ENCODE measurements at regions not wholly inside any gene's neighbourhood (a gene's known extent, or its start where the extent isn't known, plus 50 kb on each side); places are given as distances from the start of the nearest gene placed in this dataset.
"Not testable (repeated sequence)": the region's sequence is repeated elsewhere in the genome, so short reads cannot be mapped to it uniquely, and the experiment has no call there.

DNA sequence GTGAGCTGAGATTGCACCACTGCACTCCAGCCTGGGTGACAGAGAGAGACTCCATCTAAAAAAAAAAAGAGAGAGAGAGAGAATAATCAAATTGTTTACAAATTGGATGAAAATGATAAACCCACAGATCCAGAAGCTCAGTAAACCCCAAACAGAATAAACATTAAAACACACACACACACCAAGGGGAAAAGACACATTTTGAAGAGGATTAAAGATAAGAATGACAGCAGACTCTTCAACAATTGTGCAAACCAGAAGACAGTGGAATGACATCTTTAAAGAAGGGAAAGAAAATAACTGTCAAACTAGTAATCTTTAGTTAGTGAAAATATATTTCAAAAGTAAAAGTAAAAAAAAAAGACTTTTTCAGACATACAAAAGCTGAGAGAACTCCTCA lies 64.4 kb upstream of the RPL38 start:
- no peak for TF ChIP-seq CTCF (IDR thresholded peaks at IDR 0.05; ENCODE audit: extremely low read depth, missing control alignments)

DNA sequence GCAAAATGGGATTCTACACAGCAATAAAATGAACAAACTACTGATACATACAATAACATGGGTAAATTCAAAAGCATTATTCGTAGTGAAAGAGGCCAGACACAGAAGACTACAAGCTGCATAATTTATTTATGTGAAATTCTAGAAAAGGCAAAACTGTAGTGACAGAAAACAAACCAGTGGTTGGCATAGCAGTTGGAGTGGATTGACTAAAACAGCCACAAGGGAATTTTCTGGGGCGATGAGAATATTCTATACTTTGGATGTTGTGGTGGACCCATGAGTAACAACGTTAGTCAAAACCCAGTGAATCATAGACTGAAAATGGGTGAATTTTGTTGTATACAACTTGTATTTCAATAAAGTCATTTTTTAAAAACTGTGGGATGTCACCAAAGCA lies 63.2 kb upstream of the RPL38 start:
- DNase-seq (ENCODE audit: low spot score): no peak
- no peak for TF ChIP-seq CTCF (IDR thresholded peaks at IDR 0.05; ENCODE audit: extremely low read depth, missing control alignments)

More for the DNA sequence above, 64.4 kb upstream of the RPL38 start:
- no peak for DNase-seq (ENCODE audit: low spot score)

GRCh38 chr17:74141612-74142011 lies 61.9 kb upstream of the RPL38 start:
- TF ChIP-seq CTCF (IDR thresholded peaks at IDR 0.05; ENCODE audit: extremely low read depth, missing control alignments): no peak
- no peak for DNase-seq (ENCODE audit: low spot score)

DNA sequence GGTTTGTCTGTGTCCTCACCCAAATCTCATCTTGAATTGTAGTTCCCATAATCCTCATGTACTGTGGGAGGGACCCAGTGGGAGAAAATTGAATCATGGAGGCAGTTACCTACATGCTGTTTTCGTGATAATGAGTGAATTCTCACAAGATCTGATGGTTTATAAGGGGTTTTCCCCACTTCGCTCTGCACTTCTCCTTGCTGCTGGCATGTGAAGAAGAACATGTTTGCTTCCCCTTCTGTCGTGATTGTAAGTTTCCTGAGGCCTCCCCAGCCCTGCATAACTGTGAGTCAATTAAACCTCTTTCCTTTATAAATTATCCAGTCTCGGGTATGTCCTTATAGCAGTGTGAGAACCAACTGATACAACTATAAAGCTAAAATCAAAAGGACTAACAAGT lies 60.2 kb upstream of the RPL38 start:
- DNase-seq (ENCODE audit: low spot score): not testable (repeated sequence)

DNA sequence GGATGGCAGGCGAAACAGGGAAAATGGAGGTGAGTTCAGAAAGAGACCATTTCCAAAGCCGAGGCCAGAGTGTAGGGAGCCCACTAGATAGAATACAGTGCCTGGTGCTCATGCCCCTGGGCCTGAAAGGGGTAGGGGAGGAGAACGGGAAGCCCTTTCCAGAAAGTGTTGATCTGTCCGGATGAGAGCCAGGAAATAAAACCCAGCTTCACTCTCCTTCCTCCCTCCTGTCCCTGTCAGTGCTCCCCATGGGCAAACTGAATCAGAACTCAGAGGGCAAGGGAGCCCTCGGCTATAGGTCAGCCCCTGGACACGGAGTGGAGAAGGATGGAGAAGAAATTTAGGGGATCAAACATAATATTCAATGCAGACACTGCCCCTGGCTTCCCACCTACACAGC lies 57.7 kb upstream of the RPL38 start:
- TF ChIP-seq CTCF (IDR thresholded peaks at IDR 0.05; ENCODE audit: extremely low read depth, missing control alignments): no peak
- no peak for DNase-seq (ENCODE audit: low spot score)

GRCh38 chr17:74146196-74146595 lies 57.3 kb upstream of the RPL38 start:
- TF ChIP-seq CTCF (IDR thresholded peaks at IDR 0.05; ENCODE audit: extremely low read depth, missing control alignments): no peak
- DNase-seq (ENCODE audit: low spot score): no peak

DNA sequence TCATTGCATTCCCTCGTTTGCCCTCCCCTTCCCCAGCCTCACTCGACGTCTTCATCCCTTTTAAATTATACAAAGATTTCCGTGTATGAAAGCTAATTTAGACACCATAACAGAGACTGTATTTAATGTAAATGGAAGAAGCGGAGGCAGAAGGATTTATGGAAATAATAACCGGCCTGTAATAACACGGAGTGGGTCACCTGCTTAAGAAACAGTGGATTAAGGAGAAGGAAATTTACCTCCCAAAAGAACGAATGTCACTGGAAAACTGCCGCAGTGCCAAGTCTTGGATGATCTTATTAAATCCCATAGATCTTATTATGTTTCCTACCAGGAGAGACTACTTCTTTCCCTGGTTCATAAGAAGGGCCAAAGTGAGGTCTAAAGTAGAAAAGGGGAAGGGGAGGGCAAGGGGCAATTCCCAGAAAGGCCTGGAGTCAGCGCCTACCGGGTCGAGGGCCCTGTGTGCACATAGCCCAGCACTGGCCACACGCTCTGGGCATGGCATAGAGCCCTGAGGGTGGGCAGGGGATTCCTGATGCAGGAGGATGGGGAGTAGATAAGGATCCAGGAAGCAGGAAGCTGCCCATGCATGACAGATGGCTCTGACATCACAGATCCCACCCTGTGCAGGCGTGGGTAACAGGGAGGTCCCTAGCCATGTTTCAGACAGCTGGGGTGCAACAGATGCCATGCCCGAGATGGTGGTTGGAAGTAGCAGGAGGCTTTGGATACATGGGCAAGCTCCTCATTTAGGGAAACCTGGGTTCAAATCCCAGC lies 56.2 kb upstream of the RPL38 start:
- DNase-seq (ENCODE audit: low spot score): no peak
- TF ChIP-seq CTCF (IDR thresholded peaks at IDR 0.05; ENCODE audit: extremely low read depth, missing control alignments): no peak

DNA sequence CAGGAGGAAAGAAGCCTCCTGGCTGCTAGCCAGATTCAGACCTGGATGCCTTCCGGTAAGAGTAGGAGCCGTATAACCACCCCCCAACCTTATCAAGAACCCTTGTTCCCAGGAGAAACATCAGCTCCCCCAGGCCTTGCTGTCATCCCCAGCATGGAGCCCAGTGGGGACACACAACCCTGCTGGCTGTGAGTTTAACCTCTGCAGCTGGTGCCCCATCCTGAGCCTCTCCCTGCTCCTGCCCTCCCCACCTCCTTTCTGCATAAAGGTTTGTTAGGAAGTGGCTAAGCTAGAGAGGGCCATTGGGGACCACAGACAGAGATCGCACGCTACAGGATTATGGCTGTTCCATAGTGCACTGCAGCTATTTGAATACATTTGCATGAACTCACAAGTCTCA lies 55.5 kb upstream of the RPL38 start:
- no peak for TF ChIP-seq CTCF (IDR thresholded peaks at IDR 0.05; ENCODE audit: extremely low read depth, missing control alignments)
- no peak for DNase-seq (ENCODE audit: low spot score)

Data from GM20000 (cell line).